Activated naive CD4-positive, alpha-beta T cell treated with anti-CD3 and anti-CD28 coated beads for 36 hours (primary cell): ENCODE measurements at regions not wholly inside any gene's neighbourhood (a gene's known extent, or its start where the extent isn't known, plus 50 kb on each side); places are given as distances from the start of the nearest gene placed in this dataset.
"Not testable (repeated sequence)": the region's sequence is repeated elsewhere in the genome, so short reads cannot be mapped to it uniquely, and the experiment has no call there.

Source experiments
- CTCF ChIA-PET: fragments of 350-600 bp; sonication (Branson Sonifier 250); formaldehyde crosslinking; loops from one replicate; lab custom pipeline; 2021; ENCODE audit warnings: antibody characterized with exemption; lab: Charles Lee
- DNase-seq: peaks from one replicate; pipeline ENCODE4 v3.0.0-alpha.2; 2020
- H3K27ac Mint-ChIP-seq: one replicate; pipeline ENCODE4 v1.8.0; 2021; ENCODE audit warnings: mild to moderate bottlenecking, mixed read lengths
- H3K27me3 Mint-ChIP-seq: one replicate; pipeline ENCODE4 v1.8.0; 2021; ENCODE audit warnings: low read depth, mixed read lengths
- H3K36me3 Mint-ChIP-seq: one replicate; pipeline ENCODE4 v1.8.0; 2021; ENCODE audit warnings: low read depth, mixed read lengths
- H3K4me1 Mint-ChIP-seq: one replicate; pipeline ENCODE4 v1.8.0; 2021; ENCODE audit warnings: low read depth, mixed read lengths
- H3K4me3 Mint-ChIP-seq: one replicate; pipeline ENCODE4 v1.8.0; 2021; ENCODE audit warnings: mild to moderate bottlenecking, moderate library complexity, mixed read lengths
- H3K9me3 Mint-ChIP-seq: one replicate; pipeline ENCODE4 v1.8.0; 2021; ENCODE audit warnings: mixed read lengths
- intact Hi-C: fragments of 100-400 bp; cut with micrococcal nuclease; formaldehyde crosslinking; loops from one replicate; pipeline ENCODE4 v1.15.1; 2023

DNA sequence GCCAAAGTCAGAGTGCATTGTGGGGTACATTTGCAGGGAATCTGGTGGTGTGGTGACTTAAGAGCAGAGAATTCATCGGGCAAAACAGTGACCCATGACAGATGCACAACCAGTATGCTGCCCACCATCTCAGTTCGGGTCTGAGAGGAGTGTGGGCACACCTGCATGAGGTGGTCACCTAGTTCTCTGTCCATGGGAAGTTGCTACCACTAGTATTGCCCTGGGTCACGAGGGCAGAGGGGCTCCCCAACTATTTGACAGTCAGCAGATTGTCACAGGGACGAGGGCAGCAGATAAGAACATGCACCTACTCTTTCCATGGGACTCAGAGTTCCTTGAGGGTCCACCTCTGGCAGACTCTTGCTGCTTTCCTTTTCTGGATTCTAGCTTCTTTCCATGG is 305.2 kb upstream of the MAOA start:
- Mint-ChIP-seq H3K4me1 (peaks cover 10% of the 10 kb centered on the region), H3K4me3 (no peak overlapping the region)
- intact Hi-C loops, result no loop called here

GRCh38 chrX:43357741-43358140 is 298.4 kb upstream of the MAOA start:
- DNase-seq, result no peak
- intact Hi-C loops, result no loop called here
- no peaks in the 10 kb centered on the region for H3K36me3 Mint-ChIP-seq
- H3K4me1 Mint-ChIP-seq, result peaks cover 1% of the 10 kb centered on the region
- no peaks in the 10 kb centered on the region for H3K27me3 Mint-ChIP-seq
- H3K27ac Mint-ChIP-seq, result no peak overlapping the region
- H3K4me3 Mint-ChIP-seq, result no peak overlapping the region
- CTCF ChIA-PET, result no interaction called here
- H3K9me3 Mint-ChIP-seq, result no peaks in the 10 kb centered on the region

More for the DNA sequence above, 305.2 kb upstream of the MAOA start:
- H3K36me3 Mint-ChIP-seq, result no peaks in the 10 kb centered on the region
- no peaks in the 10 kb centered on the region for H3K27me3 Mint-ChIP-seq
- DNase-seq, result no peak
- H3K9me3 Mint-ChIP-seq, result no peaks in the 10 kb centered on the region
- H3K27ac Mint-ChIP-seq, result no peak overlapping the region
- CTCF ChIA-PET, result no interaction called here

DNA sequence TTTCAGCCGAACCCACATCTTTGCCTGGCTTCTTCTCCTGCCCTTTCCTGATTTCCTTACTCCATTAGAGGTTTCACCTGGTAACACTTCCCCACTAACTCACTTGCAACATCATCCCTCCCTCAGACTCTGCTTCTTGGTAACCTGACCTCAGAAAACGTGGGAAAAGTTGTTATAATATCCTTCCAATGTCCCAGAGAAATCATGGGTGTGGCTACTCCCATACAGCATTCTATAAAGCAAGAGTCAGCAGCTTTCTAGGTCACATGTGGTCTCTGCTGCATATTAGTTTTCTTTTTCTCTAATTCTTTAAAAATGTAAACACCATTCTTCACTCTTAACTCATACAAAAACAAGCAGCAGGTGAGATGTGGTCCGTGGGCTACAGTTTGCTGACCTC is 283.1 kb upstream of the MAOA start:
- intact Hi-C loops, result no loop called here
- Mint-ChIP-seq H3K36me3 (no peaks in the 10 kb centered on the region), H3K4me1 (no peaks in the 10 kb centered on the region), H3K27ac (no peak overlapping the region), H3K9me3 (peaks cover 5% of the 10 kb centered on the region), H3K27me3 (no peaks in the 10 kb centered on the region), H3K4me3 (no peak overlapping the region)
- no peak for DNase-seq
- CTCF ChIA-PET, result no interaction called here

DNA sequence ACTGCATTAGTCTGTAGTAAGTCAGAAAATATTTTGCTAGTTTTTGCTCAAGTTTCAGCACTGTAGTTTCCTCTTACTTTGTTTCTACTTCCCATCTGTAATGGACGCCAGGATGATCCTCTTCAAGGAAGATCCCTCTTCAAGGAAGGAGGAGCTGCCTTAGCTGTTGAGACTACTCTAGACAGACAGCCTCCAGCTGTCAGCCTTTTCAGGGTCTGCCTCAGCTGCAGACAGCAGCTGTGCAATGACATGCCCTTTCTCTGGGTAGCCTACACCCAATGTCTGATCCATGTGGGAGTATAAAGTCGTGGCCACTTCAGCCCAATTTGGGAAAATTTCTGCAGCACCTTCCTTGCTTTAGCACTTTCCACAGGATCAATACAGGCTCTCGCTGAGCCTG is 281.0 kb upstream of the MAOA start:
- intact Hi-C loops, result no loop called here
- CTCF ChIA-PET, result no interaction called here
- H3K27me3 Mint-ChIP-seq, result no peaks in the 10 kb centered on the region
- no peak for DNase-seq
- no peak overlapping the region for H3K4me3 Mint-ChIP-seq
- H3K9me3 Mint-ChIP-seq, result peaks cover 5% of the 10 kb centered on the region
- H3K4me1 Mint-ChIP-seq, result no peaks in the 10 kb centered on the region
- H3K27ac Mint-ChIP-seq, result no peak overlapping the region
- H3K36me3 Mint-ChIP-seq, result no peaks in the 10 kb centered on the region

DNA sequence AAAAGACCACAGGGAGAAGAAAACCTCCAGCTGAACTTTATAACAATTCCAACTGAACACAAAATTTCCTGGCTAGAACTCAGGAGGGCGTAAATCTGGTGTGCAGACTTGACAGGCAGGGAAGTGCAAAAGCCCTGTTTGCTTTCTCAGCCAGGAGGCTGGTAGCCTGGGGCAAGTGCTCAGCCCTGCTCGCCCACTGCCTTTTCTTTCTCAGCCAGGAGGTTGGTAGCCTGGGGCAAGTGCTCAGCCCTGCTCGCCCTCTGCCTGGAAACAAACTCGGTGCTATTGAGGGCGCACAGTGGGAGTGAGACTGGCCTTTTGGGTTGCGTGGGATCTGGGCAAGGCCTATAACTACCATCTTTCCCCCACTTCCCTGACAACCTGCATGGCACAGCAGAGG is 275.4 kb upstream of the MAOA start:
- CTCF ChIA-PET, result no interaction called here
- Mint-ChIP-seq H3K9me3 (peaks cover 2% of the 10 kb centered on the region), H3K27ac (no peak overlapping the region), H3K4me1 (no peaks in the 10 kb centered on the region), H3K27me3 (no peaks in the 10 kb centered on the region), H3K4me3 (no peak overlapping the region), H3K36me3 (peaks cover 2% of the 10 kb centered on the region)
- no peak for DNase-seq
- intact Hi-C loops, result no loop called here

DNA sequence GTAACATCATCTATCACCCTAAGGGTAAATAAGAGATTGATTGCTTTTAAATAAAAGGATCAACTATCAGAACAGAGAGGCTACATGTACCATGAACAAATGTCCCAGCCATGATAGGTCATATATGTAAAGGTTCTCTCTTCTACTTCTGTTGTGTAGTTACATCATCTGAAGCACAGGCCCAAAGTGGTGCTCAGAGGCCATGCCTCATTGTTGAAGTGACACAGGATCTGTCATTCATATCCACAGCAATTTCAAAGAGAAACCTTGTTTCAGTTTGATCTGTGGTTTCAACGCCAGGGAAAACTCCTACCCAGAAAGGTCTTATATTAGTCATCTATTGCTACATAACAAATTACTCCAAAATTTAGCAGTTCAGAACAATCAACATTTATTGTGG is 269.2 kb upstream of the MAOA start:
- intact Hi-C loops, result no loop called here
- Mint-ChIP-seq H3K27ac (no peak overlapping the region), H3K36me3 (no peaks in the 10 kb centered on the region), H3K4me1 (peaks cover 2% of the 10 kb centered on the region), H3K27me3 (no peaks in the 10 kb centered on the region), H3K4me3 (no peak overlapping the region), H3K9me3 (peaks cover 2% of the 10 kb centered on the region)
- DNase-seq, result no peak
- CTCF ChIA-PET, result no interaction called here

GRCh38 chrX:43405191-43405590 is 250.9 kb upstream of the MAOA start:
- DNase-seq, result no peak
- no peaks in the 10 kb centered on the region for H3K4me1 Mint-ChIP-seq
- H3K27me3 Mint-ChIP-seq, result no peaks in the 10 kb centered on the region
- intact Hi-C loops, result no loop called here
- CTCF ChIA-PET, result no interaction called here
- no peaks in the 10 kb centered on the region for H3K36me3 Mint-ChIP-seq
- H3K9me3 Mint-ChIP-seq, result no peaks in the 10 kb centered on the region
- H3K4me3 Mint-ChIP-seq, result no peak overlapping the region
- no peak overlapping the region for H3K27ac Mint-ChIP-seq

DNA sequence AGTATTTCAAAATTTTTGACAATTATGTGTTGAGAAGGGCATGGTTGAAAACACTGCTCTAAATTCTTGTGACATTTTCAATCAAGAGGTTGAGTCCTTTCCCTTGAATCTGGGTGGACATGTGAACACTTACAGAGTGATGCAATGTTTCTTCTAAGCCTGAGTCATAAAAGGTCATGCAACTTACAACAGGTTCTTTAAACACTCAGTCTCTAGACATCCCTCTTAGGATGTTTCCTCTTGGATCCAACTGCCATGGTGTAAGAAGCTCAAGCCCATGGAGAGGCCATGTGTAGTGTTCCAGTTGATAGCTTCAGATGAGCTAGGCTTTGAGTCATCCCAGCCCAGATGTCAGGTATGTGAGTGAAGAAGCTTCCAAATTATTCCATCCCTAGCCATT is 232.2 kb upstream of the MAOA start:
- H3K9me3 Mint-ChIP-seq, result no peaks in the 10 kb centered on the region
- CTCF ChIA-PET, result no interaction called here
- H3K36me3 Mint-ChIP-seq, result no peaks in the 10 kb centered on the region
- H3K27me3 Mint-ChIP-seq, result no peaks in the 10 kb centered on the region
- intact Hi-C loops, result no loop called here
- H3K4me1 Mint-ChIP-seq, result no peaks in the 10 kb centered on the region
- no peak for DNase-seq
- no peak overlapping the region for H3K27ac Mint-ChIP-seq
- no peak overlapping the region for H3K4me3 Mint-ChIP-seq

- Mint-ChIP-seq H3K4me3 (no peak overlapping the region), H3K27ac (no peak overlapping the region), H3K27me3 (peaks cover 12% of the 10 kb centered on the region), H3K36me3 (no peaks in the 10 kb centered on the region), H3K9me3 (no peaks in the 10 kb centered on the region), H3K4me1 (peaks cover 3% of the 10 kb centered on the region)
- intact Hi-C loops, result no loop called here
- DNase-seq, result no peak
- CTCF ChIA-PET, result no interaction called here
These were observed 219.6 kb upstream of the MAOA start for GRCh38 chrX:43436517-43436916.

DNA sequence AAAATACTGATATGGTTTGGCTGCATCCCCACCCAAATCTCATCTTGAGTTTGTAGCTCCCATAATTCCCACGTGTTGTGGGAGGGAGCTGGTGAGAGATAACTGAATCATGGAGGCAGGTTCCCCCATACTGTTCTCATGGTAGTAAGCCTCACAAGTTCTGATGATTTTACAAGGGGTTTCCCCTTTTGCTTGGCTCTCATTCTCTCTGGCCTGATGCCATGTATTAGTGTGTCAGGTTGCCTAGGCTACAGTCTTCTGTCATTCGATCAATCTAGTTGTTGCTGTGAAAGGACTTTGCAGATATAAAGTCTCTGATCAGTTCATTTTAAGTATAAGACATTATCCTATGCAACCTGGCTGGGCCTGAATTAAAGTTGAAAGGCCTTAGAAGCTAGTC is 209.3 kb upstream of the MAOA start:
- Mint-ChIP-seq H3K27ac (no peak overlapping the region), H3K9me3 (peaks cover 8% of the 10 kb centered on the region), H3K4me1 (no peaks in the 10 kb centered on the region), H3K36me3 (no peaks in the 10 kb centered on the region), H3K4me3 (no peak overlapping the region), H3K27me3 (peaks cover 3% of the 10 kb centered on the region)
- intact Hi-C loops, result no loop called here
- DNase-seq, result no peak
- CTCF ChIA-PET, result no interaction called here

- Mint-ChIP-seq H3K4me1 (no peaks in the 10 kb centered on the region), H3K27ac (no peak overlapping the region), H3K27me3 (peaks cover 2% of the 10 kb centered on the region), H3K9me3 (peaks cover 14% of the 10 kb centered on the region), H3K36me3 (no peaks in the 10 kb centered on the region), H3K4me3 (no peak overlapping the region)
- CTCF ChIA-PET, result no interaction called here
- DNase-seq, result no peak
- intact Hi-C loops, result no loop called here
These were observed 207.4 kb upstream of the MAOA start for GRCh38 chrX:43448688-43449087.

- intact Hi-C loops, result no loop called here
- H3K27me3 Mint-ChIP-seq, result peaks cover 2% of the 10 kb centered on the region
- H3K27ac Mint-ChIP-seq, result no peak overlapping the region
- no peaks in the 10 kb centered on the region for H3K4me1 Mint-ChIP-seq
- H3K4me3 Mint-ChIP-seq, result no peak overlapping the region
- CTCF ChIA-PET, result no interaction called here
- no peaks in the 10 kb centered on the region for H3K36me3 Mint-ChIP-seq
- H3K9me3 Mint-ChIP-seq, result peaks cover 16% of the 10 kb centered on the region
- no peak for DNase-seq
These were observed 205.7 kb upstream of the MAOA start for GRCh38 chrX:43450355-43450754.

GRCh38 chrX:43451976-43452686 is 204.0 kb upstream of the MAOA start:
- H3K9me3 Mint-ChIP-seq, result peaks cover 16% of the 10 kb centered on the region
- DNase-seq, H3K27me3 Mint-ChIP-seq, H3K36me3 Mint-ChIP-seq, H3K27ac Mint-ChIP-seq, H3K4me3 Mint-ChIP-seq, intact Hi-C loops, CTCF ChIA-PET, H3K4me1 Mint-ChIP-seq: not testable (repeated sequence)
